Suppressor macrophage treated with lipopolysaccharide for 4 hours (primary cell): ENCODE measurements at regions not wholly inside any gene's neighbourhood (a gene's known extent, or its start where the extent isn't known, plus 50 kb on each side); places are given as distances from the start of the nearest gene placed in this dataset.
A peak's percentile ranks its signal among the peaks of the same experiment; 100 is the strongest.

Experiments
- DNase-seq: peaks from one replicate; pipeline ENCODE4 v3.0.0-alpha.2; 2020

GRCh38 chr4:176988226-176988625 lies 195.5 kb upstream of the VEGFC start:
- DNase-seq: peak; percentile 65

DNA sequence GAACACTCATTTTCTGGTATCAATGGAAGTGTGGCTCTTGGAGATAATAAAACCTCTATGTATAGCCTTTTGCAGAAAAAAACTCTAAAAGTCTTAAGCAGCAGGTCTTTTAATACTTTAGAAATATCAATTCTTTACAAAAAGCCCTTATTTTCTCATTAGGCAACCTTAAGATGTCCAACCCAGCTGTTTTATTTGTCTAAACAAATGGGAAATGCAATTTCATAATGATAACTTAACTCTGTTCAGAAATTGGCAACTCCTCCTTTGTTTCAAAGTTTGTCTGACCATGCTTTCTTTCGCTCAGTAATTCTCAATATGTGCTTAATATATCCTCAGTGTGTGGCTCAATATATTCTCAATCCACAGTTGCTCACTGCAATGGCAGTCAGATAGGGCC lies 196.5 kb upstream of the VEGFC start:
- DNase-seq: no peak

GRCh38 chr4:176999935-177000543 lies 207.3 kb upstream of the VEGFC start:
- DNase-seq: no peak

- no peak for DNase-seq
These were observed 208.8 kb upstream of the VEGFC start for GRCh38 chr4:177001271-177002175.

GRCh38 chr4:177005674-177006230 lies 213.0 kb upstream of the VEGFC start:
- DNase-seq: peak; percentile 64

DNA sequence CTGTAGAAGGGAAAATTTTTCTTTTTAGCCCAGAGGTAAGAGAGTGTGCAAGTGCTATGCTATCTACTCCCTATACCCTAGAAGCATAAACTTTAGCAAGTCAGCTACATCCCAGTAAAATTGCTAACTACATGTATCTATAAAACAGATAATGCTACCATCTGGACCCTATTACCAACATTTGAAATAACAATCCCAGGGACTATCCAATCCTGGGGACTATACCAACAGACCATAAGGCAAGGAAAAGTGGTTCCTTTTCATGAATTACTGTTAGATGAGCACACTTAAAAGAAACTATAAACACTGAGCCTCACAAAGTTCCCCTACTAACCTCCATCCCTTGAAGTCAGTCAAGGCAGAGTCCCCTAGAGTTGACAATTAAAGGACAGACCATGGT lies 213.6 kb upstream of the VEGFC start:
- DNase-seq: no peak

GRCh38 chr4:177008071-177008835 lies 215.5 kb upstream of the VEGFC start:
- DNase-seq: no peak

DNA sequence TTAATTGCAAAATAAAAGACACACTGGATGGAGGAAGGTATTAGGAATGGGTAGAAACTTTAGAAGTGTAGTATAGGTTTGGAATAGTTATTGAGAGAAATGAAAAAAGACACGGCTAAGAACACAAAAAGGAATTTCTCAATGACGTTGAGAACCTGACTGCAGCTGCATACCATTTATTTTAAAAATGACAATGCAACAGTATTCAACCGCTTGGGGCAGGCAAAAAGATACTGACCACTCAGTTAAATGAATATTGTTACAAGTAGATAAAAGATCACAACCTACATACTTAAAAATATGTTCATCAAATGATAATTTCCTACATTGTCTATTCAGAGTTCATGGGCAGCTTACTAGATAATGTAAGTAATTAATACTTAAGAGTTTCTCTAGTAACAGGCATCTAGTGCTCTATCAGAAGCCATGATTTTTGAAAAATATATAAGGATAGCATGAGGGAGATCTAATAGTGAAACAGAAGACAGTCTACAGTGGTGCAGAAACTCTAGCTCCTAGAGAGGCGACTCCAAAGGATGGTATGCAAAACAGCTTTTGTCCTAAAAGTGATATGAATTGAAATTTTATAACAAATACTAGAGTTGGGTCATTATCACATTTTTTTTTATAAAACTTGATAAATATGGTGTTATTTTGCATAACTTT lies 216.2 kb upstream of the VEGFC start:
- DNase-seq: no peak

- no peak for DNase-seq
These were observed 217.7 kb upstream of the VEGFC start for GRCh38 chr4:177010418-177010817.

DNA sequence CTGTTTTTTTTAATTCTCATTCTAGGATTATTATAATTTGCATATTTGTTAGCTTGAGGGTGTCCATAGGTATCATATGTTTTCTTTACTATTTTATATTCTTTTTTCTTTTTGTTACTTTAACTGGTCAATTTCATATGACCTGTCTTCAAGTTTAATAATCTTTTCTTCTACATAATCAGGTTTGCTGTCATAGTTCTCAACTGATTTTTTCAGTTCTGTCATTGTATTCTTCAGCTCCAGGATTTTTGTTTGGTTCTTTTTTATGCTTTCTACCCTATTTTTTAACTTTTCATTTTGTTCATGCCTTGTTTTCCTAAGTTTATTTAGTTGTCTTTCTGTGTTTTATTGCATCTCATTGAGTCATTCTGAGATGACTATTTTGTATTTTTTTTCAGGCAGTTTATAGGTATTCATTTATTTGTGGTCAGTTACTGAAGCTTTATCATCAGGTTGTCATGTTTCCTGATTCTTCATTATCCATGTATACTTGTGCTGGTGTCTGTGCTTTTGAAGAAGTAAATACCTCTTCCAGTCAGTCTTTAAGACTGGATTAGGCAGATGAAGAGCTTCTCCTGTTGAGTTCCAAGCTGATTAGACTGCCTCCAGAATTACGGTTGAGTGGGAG lies 220.3 kb upstream of the VEGFC start:
- DNase-seq: no peak

- DNase-seq: no peak
These were observed 223.9 kb upstream of the VEGFC start for GRCh38 chr4:177016541-177017141.

- no peak for DNase-seq
These were observed 231.2 kb upstream of the VEGFC start for GRCh38 chr4:177023951-177024350.

- DNase-seq: no peak
These were observed 239.6 kb upstream of the VEGFC start for GRCh38 chr4:177032341-177032740.

- DNase-seq: no peak
These were observed 240.4 kb upstream of the VEGFC start for GRCh38 chr4:177033135-177033534.

DNA sequence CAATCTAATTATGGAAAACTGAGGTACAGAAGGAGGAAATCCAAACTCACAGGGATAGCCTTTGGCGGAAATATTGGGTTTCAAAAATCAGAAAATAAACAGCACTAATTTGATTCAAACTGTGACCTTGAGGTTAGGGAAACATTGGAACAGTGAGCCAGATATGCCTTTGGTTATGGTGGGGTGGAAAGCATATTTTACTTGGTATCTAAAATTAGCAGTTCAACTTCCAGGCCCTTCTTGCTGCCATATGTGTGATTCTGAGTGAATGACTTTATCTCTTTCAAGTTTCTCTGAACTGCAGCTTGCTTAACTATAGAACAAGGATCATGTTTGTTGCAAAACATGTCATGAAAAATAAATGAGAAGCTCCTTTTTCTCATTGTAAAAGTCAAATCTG lies 240.9 kb upstream of the VEGFC start:
- DNase-seq: no peak

GRCh38 chr4:177041356-177041755 lies 248.6 kb upstream of the VEGFC start:
- DNase-seq: no peak

- peak; percentile 78 for DNase-seq
These were observed 254.5 kb upstream of the VEGFC start for GRCh38 chr4:177047070-177047850.

DNA sequence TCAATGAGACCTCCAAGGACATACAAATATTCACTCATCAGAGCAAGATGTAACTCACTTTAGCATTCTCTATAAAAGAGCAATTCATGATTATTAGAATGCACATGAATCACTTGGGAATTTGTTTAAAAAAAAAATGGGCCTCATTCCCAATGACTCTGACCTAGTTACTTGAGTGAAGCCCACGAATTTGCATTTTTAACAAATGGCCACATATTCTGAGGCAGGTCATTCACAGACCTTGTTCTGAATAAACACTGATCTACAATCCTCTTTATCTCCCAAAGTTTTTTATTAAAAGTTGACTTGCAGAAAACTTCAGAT lies 255.1 kb upstream of the VEGFC start:
- DNase-seq: no peak

GRCh38 chr4:177051473-177052060 lies 258.1 kb upstream of the NEIL3 start:
- DNase-seq: peak; percentile 55

DNA sequence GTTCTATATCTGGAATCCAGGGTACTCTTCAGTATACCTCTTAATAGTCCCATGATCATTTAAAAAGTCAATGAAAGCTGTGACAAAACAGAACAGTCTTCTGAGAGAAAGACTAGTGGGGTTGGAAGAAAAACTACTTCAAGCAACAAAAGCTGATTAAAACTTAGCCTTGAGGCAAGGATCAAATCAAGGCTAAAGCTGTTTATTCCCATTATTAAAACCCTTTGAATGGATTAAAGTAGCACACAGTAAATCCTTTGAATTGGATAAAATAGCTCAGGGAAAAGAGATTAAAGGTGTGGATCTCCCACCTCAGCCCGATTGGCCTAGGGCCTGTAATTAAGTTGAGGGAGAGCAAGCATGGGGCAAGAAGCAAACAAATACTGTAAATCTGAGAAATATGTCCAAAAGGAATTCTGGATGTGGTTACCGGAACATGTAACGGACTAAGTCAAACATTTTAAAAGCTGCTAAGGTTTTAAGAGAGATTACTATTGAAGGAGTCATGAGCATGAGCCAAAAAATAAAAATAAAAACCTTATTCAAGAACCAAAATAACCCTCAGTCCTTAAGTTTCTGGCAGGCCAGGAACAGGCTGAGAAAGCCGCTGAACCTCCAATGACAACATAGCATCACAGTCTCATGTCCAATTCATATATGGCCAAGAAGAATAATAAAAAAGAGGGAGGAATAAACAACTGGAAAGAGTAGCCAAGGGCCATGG lies 257.3 kb upstream of the NEIL3 start:
- DNase-seq: no peak
